ENCODE measurements at regions not wholly inside any gene's neighbourhood (a gene's known extent, or its start where the extent isn't known, plus 50 kb on each side); places are given as distances from the start of the nearest gene placed in this dataset.
"Not testable (repeated sequence)": the region's sequence is repeated elsewhere in the genome, so short reads cannot be mapped to it uniquely, and the experiment has no call there.

- intact Hi-C loops (cut with DNase I): no loop called here
- WGBS, 2 donors: 97 to 98% methylated on average over 10 of the region's 10 CpGs
These were observed 154.8 kb upstream of the TNRC6C start for GRCh38 chr17:77803726-77804125.

GRCh38 chr17:77804796-77805426 is 153.6 kb upstream of the TNRC6C start:
- H3K4me1 ChIP-seq: peaks cover 4 to 13% (median 9%) of the 10 kb centered on the region in 9 donors
- no peak overlapping the region for H3K4me3 ChIP-seq
- intact Hi-C loops (cut with DNase I): loop anchor here in 1 of 10 donors (5.0 kb wide), 1 partner anchor 63 kb away; no protein-coding TSS in a partner anchor
- peaks cover 0 to 7% (median 0%) of the 10 kb centered on the region in 7 donors for H3K27me3 ChIP-seq
- H3K36me3 ChIP-seq: no peaks in the 10 kb centered on the region
- H3K9me3 ChIP-seq: no peaks in the 10 kb centered on the region
- no peak overlapping the region for H3K27ac ChIP-seq
- WGBS, 2 donors: 84 to 95% methylated on average over 21 of the region's 21 CpGs
- DNase-seq: no peak
- no peak for TF ChIP-seq CTCF (IDR thresholded peaks at IDR 0.05)
- no peak for ATAC-seq

More at GRCh38 chr17:77803726-77804125, 154.8 kb upstream of the TNRC6C start:
- Histone ChIP-seq H3K27ac (no peak overlapping the region), H3K27me3 (peaks cover 0 to 7% (median 0%) of the 10 kb centered on the region in 7 donors), H3K36me3 (no peaks in the 10 kb centered on the region), H3K4me3 (no peak overlapping the region), H3K4me1 (peaks cover 4 to 13% (median 9%) of the 10 kb centered on the region in 9 donors), H3K9me3 (no peaks in the 10 kb centered on the region)
- no peak for DNase-seq
- ATAC-seq: no peak
- TF ChIP-seq CTCF (IDR thresholded peaks at IDR 0.05): no peak

- intact Hi-C loops (cut with DNase I): loop anchor here in 1 of 10 donors (5.0 kb wide), 1 partner anchor 64 kb away; no protein-coding TSS in a partner anchor
- not testable (repeated sequence) for H3K4me3 ChIP-seq, ATAC-seq, DNase-seq, H3K36me3 ChIP-seq, H3K9me3 ChIP-seq, H3K27ac ChIP-seq, H3K27me3 ChIP-seq
- peaks cover 9 to 23% (median 17%) of the 10 kb centered on the region in 9 donors for H3K4me1 ChIP-seq
- WGBS, 2 donors: 89 to 93% methylated on average over 6 of the region's 6 CpGs
These were observed 152.5 kb upstream of the TNRC6C start for GRCh38 chr17:77805970-77806369.

- intact Hi-C loops (cut with DNase I): loop anchor here in 1 of 10 donors (5.0 kb wide), 1 partner anchor 65 kb away; no protein-coding TSS in a partner anchor
- TF ChIP-seq CTCF (IDR thresholded peaks at IDR 0.05): no peak
- DNase-seq: no peak
- no peak for ATAC-seq
- 87 to 91% methylated on average over 12 of the region's 12 CpGs for WGBS, 2 donors
- Histone ChIP-seq H3K27me3 (peaks cover 0 to 7% (median 0%) of the 10 kb centered on the region in 7 donors), H3K4me1 (peaks cover 15 to 35% (median 28%) of the 10 kb centered on the region in 9 donors), H3K36me3 (no peaks in the 10 kb centered on the region), H3K27ac (no peak overlapping the region), H3K4me3 (no peak overlapping the region), H3K9me3 (no peaks in the 10 kb centered on the region)
These were observed 151.3 kb upstream of the TNRC6C start for GRCh38 chr17:77807051-77807745.
